ENCODE measurements at regions not wholly inside any gene's neighbourhood (a gene's known extent, or its start where the extent isn't known, plus 50 kb on each side); places are given as distances from the start of the nearest gene placed in this dataset.
A peak's percentile ranks its signal among the peaks of the same experiment; 100 is the strongest.

- H3K4me3 ChIP-seq (ENCODE audit: insufficient read depth, low read depth, low read length) = no peak overlapping the region
- no peaks in the 10 kb centered on the region for H3K27me3 ChIP-seq (ENCODE audit: control insufficient read depth, insufficient read depth, low read length)
- H3K36me3 ChIP-seq (replicated peaks; ENCODE audit: control insufficient read depth, insufficient read depth, low read length) = no peaks in the 10 kb centered on the region
- no peak for DNase-seq
Observed at GRCh38 chr19:30679153-30679702, 307.0 kb downstream of the ZNF536 start.

GRCh38 chr19:30678168-30678567 is 306.0 kb downstream of the ZNF536 start:
- Histone ChIP-seq H3K4me3 (ENCODE audit: insufficient read depth, low read depth, low read length) (no peak overlapping the region), H3K27me3 (ENCODE audit: control insufficient read depth, insufficient read depth, low read length) (no peaks in the 10 kb centered on the region), H3K36me3 (replicated peaks; ENCODE audit: control insufficient read depth, insufficient read depth, low read length) (no peaks in the 10 kb centered on the region)
- no peak for DNase-seq

DNA sequence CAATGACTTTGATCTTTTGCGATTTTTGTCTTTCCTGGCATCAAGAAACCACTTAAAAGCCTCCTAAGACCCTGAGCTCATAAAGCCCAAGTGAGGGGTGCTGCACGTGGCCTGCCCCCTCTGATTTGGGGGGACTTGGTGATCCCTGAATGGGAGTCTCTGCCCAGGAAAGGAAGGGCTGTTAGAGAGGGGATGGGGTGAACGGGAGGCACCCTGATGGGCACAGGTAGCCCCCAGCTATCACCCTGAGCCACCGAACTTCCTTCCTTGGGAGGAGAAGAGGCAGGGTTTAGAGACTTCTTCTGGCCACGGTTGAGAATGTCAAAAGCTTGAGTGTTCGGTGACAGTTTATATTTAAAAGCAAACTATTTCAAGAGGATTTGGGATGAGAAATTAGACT is 305.5 kb downstream of the ZNF536 start:
- no peaks in the 10 kb centered on the region for H3K27me3 ChIP-seq (ENCODE audit: control insufficient read depth, insufficient read depth, low read length)
- no peak for DNase-seq
- H3K36me3 ChIP-seq (replicated peaks; ENCODE audit: control insufficient read depth, insufficient read depth, low read length) = no peaks in the 10 kb centered on the region
- no peak overlapping the region for H3K4me3 ChIP-seq (ENCODE audit: insufficient read depth, low read depth, low read length)

- no peak for DNase-seq
- no peak overlapping the region for H3K4me3 ChIP-seq (ENCODE audit: insufficient read depth, low read depth, low read length)
- no peaks in the 10 kb centered on the region for H3K36me3 ChIP-seq (replicated peaks; ENCODE audit: control insufficient read depth, insufficient read depth, low read length)
- H3K27me3 ChIP-seq (ENCODE audit: control insufficient read depth, insufficient read depth, low read length) = no peaks in the 10 kb centered on the region
Observed at GRCh38 chr19:30676990-30677679, 305.0 kb downstream of the ZNF536 start.

DNA sequence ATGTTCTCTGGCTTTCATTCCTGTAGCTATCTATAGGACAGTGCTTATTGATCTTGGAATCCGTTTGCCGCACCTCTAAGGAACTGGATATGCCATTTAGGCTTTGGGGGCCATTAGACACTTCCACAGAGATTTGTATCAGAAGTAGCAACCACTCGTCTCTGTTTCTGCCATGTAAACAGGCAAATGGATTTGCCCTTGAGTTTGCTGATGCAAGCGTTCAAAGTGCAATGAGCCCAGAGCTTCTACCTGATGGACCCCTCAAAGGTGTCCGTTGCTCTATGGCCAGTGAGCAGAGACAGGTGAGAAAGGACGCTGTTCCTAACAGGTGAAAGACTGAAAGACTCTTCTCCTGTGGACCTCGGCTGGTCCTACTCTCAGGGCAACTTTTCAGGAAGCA is 302.9 kb downstream of the ZNF536 start:
- Histone ChIP-seq H3K36me3 (replicated peaks; ENCODE audit: control insufficient read depth, insufficient read depth, low read length) (no peaks in the 10 kb centered on the region), H3K27me3 (ENCODE audit: control insufficient read depth, insufficient read depth, low read length) (no peaks in the 10 kb centered on the region), H3K4me3 (ENCODE audit: insufficient read depth, low read depth, low read length) (no peak overlapping the region)
- no peak for DNase-seq

GRCh38 chr19:30674656-30675055 is 302.5 kb downstream of the ZNF536 start:
- no peak overlapping the region for H3K4me3 ChIP-seq (ENCODE audit: insufficient read depth, low read depth, low read length)
- no peak for DNase-seq
- H3K36me3 ChIP-seq (replicated peaks; ENCODE audit: control insufficient read depth, insufficient read depth, low read length) = no peaks in the 10 kb centered on the region
- no peaks in the 10 kb centered on the region for H3K27me3 ChIP-seq (ENCODE audit: control insufficient read depth, insufficient read depth, low read length)

- H3K27me3 ChIP-seq (ENCODE audit: control insufficient read depth, insufficient read depth, low read length) = no peaks in the 10 kb centered on the region
- DNase-seq = no peak
Observed at GRCh38 chr19:30673336-30673735, 301.2 kb downstream of the ZNF536 start.

DNA sequence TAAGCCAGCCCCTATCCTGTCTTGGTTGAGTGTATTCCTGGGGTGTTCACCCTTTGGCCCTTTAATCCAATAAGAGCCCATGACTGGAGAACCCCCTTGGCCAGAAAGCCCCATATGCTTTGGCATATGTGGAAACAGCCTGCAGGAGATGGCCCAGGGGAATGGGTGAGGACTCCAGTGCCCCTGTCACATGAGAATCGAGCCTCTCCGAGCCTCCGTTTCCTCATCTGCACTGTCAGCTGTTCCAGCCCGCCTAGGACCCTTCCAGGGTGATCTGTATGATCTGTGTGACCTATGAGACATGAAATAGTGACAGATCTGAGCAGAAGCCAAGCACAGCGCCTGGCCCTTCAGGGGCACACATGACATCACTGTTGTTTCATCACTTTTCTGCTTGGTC is 300.7 kb downstream of the ZNF536 start:
- Histone ChIP-seq H3K4me3 (ENCODE audit: insufficient read depth, low read depth, low read length) (no peak overlapping the region), H3K27me3 (ENCODE audit: control insufficient read depth, insufficient read depth, low read length) (no peaks in the 10 kb centered on the region), H3K36me3 (replicated peaks; ENCODE audit: control insufficient read depth, insufficient read depth, low read length) (no peaks in the 10 kb centered on the region)
- no peak for DNase-seq

More at GRCh38 chr19:30673336-30673735, 301.2 kb downstream of the ZNF536 start:
- H3K4me3 ChIP-seq (ENCODE audit: insufficient read depth, low read depth, low read length) = no peak overlapping the region
- H3K36me3 ChIP-seq (replicated peaks; ENCODE audit: control insufficient read depth, insufficient read depth, low read length) = no peaks in the 10 kb centered on the region

DNA sequence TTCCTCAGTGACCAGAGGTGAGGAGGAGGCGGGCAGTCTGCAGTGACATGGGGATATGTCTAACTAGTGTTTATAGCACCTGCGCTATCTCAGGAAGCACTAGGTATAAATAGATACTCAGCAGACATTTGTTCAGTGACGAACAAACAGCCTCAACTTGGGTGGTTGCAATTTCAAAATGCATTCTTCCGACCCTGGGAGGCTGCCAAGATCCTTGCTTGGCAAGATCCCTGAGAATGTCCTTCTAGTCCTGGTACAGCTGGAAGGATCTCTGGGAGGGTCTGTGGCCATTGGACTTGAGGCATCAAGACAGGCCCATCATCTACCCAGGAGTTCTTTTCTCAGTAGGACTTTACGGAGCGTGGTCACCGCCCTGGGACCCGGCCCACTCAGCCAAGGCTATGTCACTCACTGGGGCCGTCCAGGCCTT is 299.5 kb downstream of the ZNF536 start:
- H3K4me3 ChIP-seq (ENCODE audit: insufficient read depth, low read depth, low read length) = no peak overlapping the region
- H3K36me3 ChIP-seq (replicated peaks; ENCODE audit: control insufficient read depth, insufficient read depth, low read length) = no peaks in the 10 kb centered on the region
- no peak for DNase-seq
- no peaks in the 10 kb centered on the region for H3K27me3 ChIP-seq (ENCODE audit: control insufficient read depth, insufficient read depth, low read length)

- H3K4me3 ChIP-seq (ENCODE audit: insufficient read depth, low read depth, low read length) = no peak overlapping the region
- no peaks in the 10 kb centered on the region for H3K36me3 ChIP-seq (replicated peaks; ENCODE audit: control insufficient read depth, insufficient read depth, low read length)
- H3K27me3 ChIP-seq (ENCODE audit: control insufficient read depth, insufficient read depth, low read length) = no peaks in the 10 kb centered on the region
- DNase-seq = no peak
Observed at GRCh38 chr19:30671367-30671619, 299.1 kb downstream of the ZNF536 start.

DNA sequence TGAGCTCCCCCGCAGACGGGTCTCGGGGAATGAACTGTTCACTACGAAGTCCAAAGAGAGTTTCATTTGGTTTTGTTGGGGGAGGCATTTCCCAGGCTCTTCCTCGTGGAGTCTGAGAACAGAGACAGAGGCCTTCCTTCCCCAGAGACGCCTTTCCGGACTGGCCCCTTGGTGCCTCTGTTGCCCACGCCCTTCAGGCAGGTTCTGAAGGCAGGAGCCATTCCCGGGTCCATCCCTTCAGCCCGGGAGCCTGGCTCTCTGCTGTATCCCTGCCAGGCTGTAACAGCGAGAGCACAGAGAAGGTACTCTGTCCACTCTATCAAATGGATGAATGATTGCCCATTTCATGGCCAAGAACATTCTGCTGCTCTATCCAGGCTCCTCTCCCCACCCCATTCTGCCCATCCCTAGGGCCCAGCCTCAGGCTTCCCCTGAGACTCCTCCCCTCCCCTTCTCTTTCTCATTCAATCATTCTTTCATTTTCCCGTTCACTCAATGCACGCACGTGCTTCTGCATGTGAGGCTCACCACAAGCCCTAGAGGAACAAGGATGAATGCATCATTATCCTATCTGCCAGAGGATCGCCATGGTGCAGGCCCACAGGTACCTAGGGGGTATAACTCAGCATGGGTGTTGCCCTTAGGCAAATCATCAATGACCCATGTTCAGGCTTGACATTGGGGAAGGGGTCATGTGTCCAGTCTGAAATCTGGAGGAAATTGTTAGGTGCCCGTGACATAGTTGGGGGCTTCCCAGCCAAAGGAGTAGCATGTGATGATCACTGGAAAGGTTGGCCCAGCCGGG is 298.6 kb downstream of the ZNF536 start:
- DNase-seq = no peak
- H3K27me3 ChIP-seq (ENCODE audit: control insufficient read depth, insufficient read depth, low read length) = no peaks in the 10 kb centered on the region
- H3K4me3 ChIP-seq (ENCODE audit: insufficient read depth, low read depth, low read length) = no peak overlapping the region
- no peaks in the 10 kb centered on the region for H3K36me3 ChIP-seq (replicated peaks; ENCODE audit: control insufficient read depth, insufficient read depth, low read length)

- H3K36me3 ChIP-seq (replicated peaks; ENCODE audit: control insufficient read depth, insufficient read depth, low read length) = no peaks in the 10 kb centered on the region
- H3K27me3 ChIP-seq (ENCODE audit: control insufficient read depth, insufficient read depth, low read length) = no peaks in the 10 kb centered on the region
- DNase-seq = peak; percentile 57
- no peak overlapping the region for H3K4me3 ChIP-seq (ENCODE audit: insufficient read depth, low read depth, low read length)
Observed at GRCh38 chr19:30670011-30670329, 297.8 kb downstream of the ZNF536 start.

DNA sequence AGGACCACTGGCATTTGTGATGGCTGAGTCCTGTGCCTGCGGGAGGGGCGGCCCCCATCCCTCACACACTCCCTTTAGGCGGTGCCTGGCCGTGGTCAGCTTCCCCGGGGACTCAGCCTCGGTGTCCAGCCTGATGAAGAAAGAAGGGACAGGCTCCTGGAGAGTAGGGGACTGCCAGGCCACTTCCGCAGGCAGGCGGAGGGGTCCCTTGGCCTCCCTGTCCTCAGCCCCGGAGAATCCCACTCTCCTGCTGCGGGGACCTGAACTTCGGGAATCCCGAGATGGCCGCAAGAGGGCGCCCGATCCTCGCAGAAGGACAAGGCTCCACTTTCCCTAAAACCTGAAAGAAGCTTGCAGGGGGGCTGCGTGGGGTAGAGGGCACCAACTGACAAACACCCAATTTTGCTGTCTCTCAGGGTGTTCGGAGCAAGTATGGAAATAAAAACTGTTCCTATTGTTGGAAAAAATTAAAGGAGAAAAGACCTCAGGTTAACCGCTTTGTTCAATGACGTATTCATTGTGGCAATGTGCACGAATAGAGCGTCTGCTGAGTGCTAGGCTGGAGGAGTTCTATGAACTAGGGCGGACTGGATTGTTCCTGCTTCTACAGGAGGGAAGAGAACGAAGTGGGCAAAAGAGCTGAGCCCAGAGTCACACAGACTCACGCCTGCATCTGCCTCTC is 297.3 kb downstream of the ZNF536 start:
- peak overlapping the region; percentile 6; the same call in 1 of the 2 replicates for H3K4me3 ChIP-seq (ENCODE audit: insufficient read depth, low read depth, low read length)
- no peaks in the 10 kb centered on the region for H3K36me3 ChIP-seq (replicated peaks; ENCODE audit: control insufficient read depth, insufficient read depth, low read length)
- DNase-seq = peak; percentile 90
- no peaks in the 10 kb centered on the region for H3K27me3 ChIP-seq (ENCODE audit: control insufficient read depth, insufficient read depth, low read length)

- Histone ChIP-seq H3K27me3 (ENCODE audit: control insufficient read depth, insufficient read depth, low read length) (no peaks in the 10 kb centered on the region), H3K4me3 (ENCODE audit: insufficient read depth, low read depth, low read length) (no peak overlapping the region), H3K36me3 (replicated peaks; ENCODE audit: control insufficient read depth, insufficient read depth, low read length) (no peaks in the 10 kb centered on the region)
- DNase-seq = no peak
Observed at GRCh38 chr19:30668521-30669155, 296.5 kb downstream of the ZNF536 start.
